Left ventricle myocardium inferior (tissue), 1 donor: ENCODE measurements at regions not wholly inside any gene's neighbourhood (a gene's known extent, or its start where the extent isn't known, plus 50 kb on each side); places are given as distances from the start of the nearest gene placed in this dataset.

Experiments used
- DNase-seq: peaks from one replicate; pipeline ENCODE4 v3.0.0-alpha.2; 2020
- H3K27ac ChIP-seq: fragments of 200-600 bp; replicated peaks from 2 replicates; pipeline ENCODE4 v1.8.0; 2021
- H3K27me3 ChIP-seq: fragments of 200-600 bp; 2 replicates; pipeline ENCODE4 v1.8.0; 2021; ENCODE audit warnings: low read depth
- H3K36me3 ChIP-seq: fragments of 200-600 bp; 2 replicates; pipeline ENCODE4 v1.8.0; 2021
- H3K4me1 ChIP-seq: fragments of 200-600 bp; 2 replicates; pipeline ENCODE4 v1.8.0; 2021
- H3K4me3 ChIP-seq: fragments of 200-600 bp; 2 replicates; pipeline ENCODE4 v1.8.0; 2021; ENCODE audit warnings: mild to moderate bottlenecking, moderate library complexity
- H3K9me3 ChIP-seq: fragments of 200-600 bp; replicated peaks from 2 replicates; pipeline ENCODE4 v1.8.0; 2021
- CTCF ChIP-seq: fragments of 200-600 bp; IDR thresholded peaks from 2 replicates; pipeline ENCODE4 v1.8.0; 2021; ENCODE audit warnings: antibody characterized with exemption, mild to moderate bottlenecking, borderline replicate concordance
- intact Hi-C: fragments of 100-400 bp; cut with micrococcal nuclease; formaldehyde crosslinking; loops from one replicate; pipeline ENCODE4 v1.11.0; 2022
- donor health status: DM: no; HTN: yes; CAD: no; lungs with severe emphysema.

GRCh38 chr4:152162331-152162697 lies 373.6 kb downstream of the FBXW7 start:
- no peak for TF ChIP-seq CTCF
- H3K9me3 ChIP-seq: no peaks in the 10 kb centered on the region
- no peak for DNase-seq
- H3K27ac ChIP-seq: peak overlapping the region; percentile 43
- H3K4me1 ChIP-seq: peaks cover 26% of the 10 kb centered on the region
- intact Hi-C loops: no loop called here
- no peak overlapping the region for H3K4me3 ChIP-seq
- H3K36me3 ChIP-seq: no peaks in the 10 kb centered on the region
- no peaks in the 10 kb centered on the region for H3K27me3 ChIP-seq

DNA sequence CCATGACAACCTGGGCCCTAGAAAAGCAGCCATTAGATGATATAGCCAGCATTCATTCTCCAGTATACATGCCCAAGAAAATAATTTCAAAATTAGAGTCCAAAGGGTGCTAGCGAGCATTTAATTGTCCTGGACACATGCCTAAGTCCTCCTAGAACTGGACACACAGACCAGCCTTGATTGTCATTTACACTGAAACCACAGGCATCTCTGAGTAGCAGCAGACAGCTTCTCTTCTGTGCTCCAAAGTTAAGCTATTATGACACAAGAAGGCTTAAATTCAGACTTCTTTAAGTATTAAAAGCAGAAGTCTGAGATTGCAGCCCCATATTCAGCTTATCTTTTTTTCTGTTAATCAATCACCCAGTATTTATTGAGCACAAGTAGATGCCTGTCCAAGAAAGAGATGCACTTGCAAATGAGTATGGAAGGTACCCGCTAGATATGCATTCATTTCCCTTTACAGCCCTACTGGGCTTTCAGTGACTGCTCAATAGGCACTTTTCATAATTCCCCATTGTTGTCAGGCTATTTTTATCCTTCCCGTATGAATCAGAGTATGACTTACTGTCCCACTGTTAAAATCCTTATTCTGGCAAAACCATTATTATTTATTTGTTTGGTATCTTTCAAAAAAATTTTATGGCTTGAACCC lies 374.1 kb downstream of the FBXW7 start:
- intact Hi-C loops: no loop called here
- Histone ChIP-seq H3K4me3 (no peak overlapping the region), H3K27me3 (no peaks in the 10 kb centered on the region), H3K27ac (peak overlapping the region; percentile 43), H3K9me3 (no peaks in the 10 kb centered on the region), H3K4me1 (peaks cover 28% of the 10 kb centered on the region), H3K36me3 (no peaks in the 10 kb centered on the region)
- TF ChIP-seq CTCF: no peak
- no peak for DNase-seq

DNA sequence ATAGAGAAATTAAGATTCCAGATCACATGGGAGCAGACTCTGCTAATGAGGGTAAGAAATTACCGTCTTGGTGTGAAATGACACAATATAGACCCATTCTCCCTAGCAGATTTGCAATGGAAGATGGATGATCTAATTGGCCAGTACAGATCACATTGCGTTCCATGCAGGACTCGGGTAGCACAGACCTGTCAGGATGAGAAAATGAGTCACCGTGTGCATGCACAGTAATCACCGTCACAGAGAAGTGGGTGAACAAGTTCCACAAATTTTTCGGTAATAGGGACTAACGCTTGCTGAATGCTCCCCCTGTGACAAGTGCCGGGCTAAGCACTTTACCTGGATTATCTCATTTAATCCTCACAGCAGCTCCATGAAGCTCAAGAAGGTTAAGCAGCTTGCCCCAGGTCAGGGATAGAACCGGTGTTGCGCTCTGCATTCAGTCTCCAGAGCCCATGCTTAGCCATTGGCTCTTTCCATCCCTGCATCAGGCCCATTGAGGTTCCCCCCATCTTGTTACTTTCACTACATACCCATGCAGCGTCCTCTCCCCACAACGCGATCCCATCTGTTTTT lies 375.6 kb downstream of the FBXW7 start:
- intact Hi-C loops: no loop called here

DNA sequence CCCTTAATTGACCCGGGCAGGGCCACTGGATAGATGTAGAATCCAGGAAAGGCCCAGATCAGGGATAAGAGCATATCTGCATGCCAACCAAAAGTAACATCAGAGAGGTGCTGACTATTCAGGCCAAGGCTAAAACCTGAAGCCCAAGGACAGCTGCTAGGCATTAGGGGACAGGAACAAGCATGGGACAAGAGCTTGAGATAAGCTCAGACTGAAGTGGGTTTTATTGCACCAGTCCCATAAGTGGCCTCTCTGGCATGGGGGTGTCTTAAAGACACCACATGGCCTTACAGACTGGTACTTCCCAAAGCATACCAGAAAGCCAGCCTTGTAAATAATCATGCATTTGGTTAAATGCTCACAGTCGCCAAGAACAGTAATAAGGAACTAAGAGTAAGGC lies 376.1 kb downstream of the FBXW7 start:
- Histone ChIP-seq H3K9me3 (no peaks in the 10 kb centered on the region), H3K27ac (no peak overlapping the region), H3K4me1 (peaks cover 40% of the 10 kb centered on the region), H3K27me3 (no peaks in the 10 kb centered on the region), H3K4me3 (no peak overlapping the region), H3K36me3 (no peaks in the 10 kb centered on the region)
- TF ChIP-seq CTCF: no peak
- DNase-seq: no peak
- intact Hi-C loops: no loop called here

More for the DNA sequence above, 375.6 kb downstream of the FBXW7 start:
- Histone ChIP-seq H3K27me3 (no peaks in the 10 kb centered on the region), H3K4me3 (no peak overlapping the region), H3K36me3 (no peaks in the 10 kb centered on the region), H3K27ac (no peak overlapping the region), H3K4me1 (peaks cover 40% of the 10 kb centered on the region), H3K9me3 (no peaks in the 10 kb centered on the region)
- no peak for TF ChIP-seq CTCF
- DNase-seq: no peak

DNA sequence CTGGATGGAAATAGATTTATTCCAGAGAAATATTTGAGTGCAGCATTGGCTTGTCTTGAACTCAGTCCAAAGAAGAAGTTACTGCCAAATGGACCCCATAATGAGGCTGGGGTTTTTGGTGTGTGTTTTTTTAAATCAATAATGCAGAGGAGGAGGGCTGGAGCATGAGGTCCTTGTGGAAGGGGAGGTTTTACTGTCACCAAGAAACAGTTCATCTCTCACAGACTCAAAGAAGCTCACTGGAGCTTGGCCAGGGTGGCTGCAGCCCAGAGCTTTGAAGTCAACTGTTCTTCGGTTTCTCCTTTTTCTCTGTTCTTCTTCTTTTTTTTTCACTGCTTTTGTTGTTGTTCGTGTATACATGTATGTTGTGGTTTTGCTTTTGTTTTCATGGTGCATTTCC lies 377.7 kb downstream of the FBXW7 start:
- TF ChIP-seq CTCF: no peak
- no peaks in the 10 kb centered on the region for H3K27me3 ChIP-seq

More for the DNA sequence above, 377.7 kb downstream of the FBXW7 start:
- Histone ChIP-seq H3K9me3 (no peaks in the 10 kb centered on the region), H3K4me3 (no peak overlapping the region), H3K27ac (no peak overlapping the region), H3K36me3 (no peaks in the 10 kb centered on the region), H3K4me1 (peaks cover 40% of the 10 kb centered on the region)
- intact Hi-C loops: no loop called here
- DNase-seq: no peak
